ENCODE measurements at regions not wholly inside any gene's neighbourhood (a gene's known extent, or its start where the extent isn't known, plus 50 kb on each side); places are given as distances from the start of the nearest gene placed in this dataset.

DNA sequence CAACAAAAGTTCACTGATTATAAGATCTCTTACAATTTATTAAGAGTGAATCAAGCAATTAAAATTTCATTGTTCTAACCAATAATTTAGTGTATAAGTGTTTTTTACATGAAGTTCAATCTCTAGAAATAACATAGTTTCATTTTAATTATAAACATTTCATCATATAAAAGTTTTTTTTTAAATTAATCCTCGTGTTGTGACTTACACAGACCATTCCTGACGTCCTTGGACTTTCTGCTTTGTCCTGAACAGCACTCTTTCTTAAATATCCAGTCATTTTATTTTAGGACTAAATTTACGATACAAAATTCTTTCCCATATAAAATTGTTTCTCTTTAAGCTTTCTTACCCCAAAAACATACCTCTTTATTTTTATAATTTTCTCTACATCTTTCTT is 841.7 kb upstream of the POU3F4 start:
- TF ChIP-seq, protein P1, sequence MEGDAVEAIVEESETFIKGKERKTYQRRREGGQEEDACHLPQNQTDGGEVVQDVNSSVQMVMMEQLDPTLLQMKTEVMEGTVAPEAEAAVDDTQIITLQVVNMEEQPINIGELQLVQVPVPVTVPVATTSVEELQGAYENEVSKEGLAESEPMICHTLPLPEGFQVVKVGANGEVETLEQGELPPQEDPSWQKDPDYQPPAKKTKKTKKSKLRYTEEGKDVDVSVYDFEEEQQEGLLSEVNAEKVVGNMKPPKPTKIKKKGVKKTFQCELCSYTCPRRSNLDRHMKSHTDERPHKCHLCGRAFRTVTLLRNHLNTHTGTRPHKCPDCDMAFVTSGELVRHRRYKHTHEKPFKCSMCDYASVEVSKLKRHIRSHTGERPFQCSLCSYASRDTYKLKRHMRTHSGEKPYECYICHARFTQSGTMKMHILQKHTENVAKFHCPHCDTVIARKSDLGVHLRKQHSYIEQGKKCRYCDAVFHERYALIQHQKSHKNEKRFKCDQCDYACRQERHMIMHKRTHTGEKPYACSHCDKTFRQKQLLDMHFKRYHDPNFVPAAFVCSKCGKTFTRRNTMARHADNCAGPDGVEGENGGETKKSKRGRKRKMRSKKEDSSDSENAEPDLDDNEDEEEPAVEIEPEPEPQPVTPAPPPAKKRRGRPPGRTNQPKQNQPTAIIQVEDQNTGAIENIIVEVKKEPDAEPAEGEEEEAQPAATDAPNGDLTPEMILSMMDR (optimal IDR thresholded peaks at IDR 0.05 in 1 of 3, IDR thresholded peaks at IDR 0.05 in 1 of 3, conservative IDR thresholded peaks at IDR 0.05 in 1 of 3; ENCODE audit: extremely low read depth in 1 of 3, insufficient read depth in 2 of 3, low read length in 3 of 3) = no peak
- TF ChIP-seq EZH2 (IDR thresholded peaks at IDR 0.05; ENCODE audit: low read length) = no peak
